Smooth muscle cell (in vitro differentiated cells): ENCODE measurements at regions not wholly inside any gene's neighbourhood (a gene's known extent, or its start where the extent isn't known, plus 50 kb on each side); places are given as distances from the start of the nearest gene placed in this dataset.

Source experiments
- DNase-seq: peaks from one replicate; lab custom pipeline; 2025; ENCODE audit not compliant: unreplicated experiment; lab: John Stamatoyannopoulos, UW
- H2AFZ ChIP-seq: fragments of 200-600 bp; sonication (generic); 2 replicates; pipeline ENCODE4 v1.6.0; 2016; ENCODE audit warnings: antibody characterized with exemption, low read depth, mild to moderate bottlenecking
- H3F3A ChIP-seq: fragments of 200-600 bp; sonication (generic); 2 replicates; pipeline ENCODE4 v1.6.0; 2017; ENCODE audit warnings: antibody characterized with exemption, low read depth
- H3K27ac ChIP-seq: fragments of 200-600 bp; sonication (generic); 2 replicates; pipeline ENCODE4 v1.5.1; 2016; ENCODE audit warnings: low read depth, mild to moderate bottlenecking
- H3K27me3 ChIP-seq: fragments of 200-600 bp; sonication (generic); 2 replicates; pipeline ENCODE4 v1.6.1; 2016; ENCODE audit warnings: low read depth, mild to moderate bottlenecking
- H3K36me3 ChIP-seq: fragments of 200-600 bp; sonication (generic); 2 replicates; pipeline ENCODE4 v1.5.1; 2016; ENCODE audit warnings: low read depth
- H3K4me1 ChIP-seq: fragments of 200-600 bp; sonication (generic); 2 replicates; pipeline ENCODE4 v1.5.1; 2016; ENCODE audit warnings: low read depth
- H3K4me2 ChIP-seq: fragments of 200-600 bp; sonication (generic); 2 replicates; pipeline ENCODE4 v1.6.0; 2016; ENCODE audit warnings: mild to moderate bottlenecking
- H3K4me3 ChIP-seq: fragments of 200-600 bp; sonication (generic); 2 replicates; pipeline ENCODE4 v1.5.1; 2016; ENCODE audit warnings: mild to moderate bottlenecking
- H3K79me2 ChIP-seq: fragments of 200-600 bp; sonication (generic); 2 replicates; pipeline ENCODE4 v1.6.0; 2016; ENCODE audit warnings: low read depth, mild to moderate bottlenecking
- H3K9ac ChIP-seq: fragments of 200-600 bp; sonication (generic); 2 replicates; pipeline ENCODE4 v1.6.0; 2016; ENCODE audit warnings: low read depth
- H3K9me3 ChIP-seq: fragments of 200-600 bp; sonication (generic); replicated peaks from 2 replicates; pipeline ENCODE4 v1.5.1; 2016; ENCODE audit warnings: low read depth
- H4K20me1 ChIP-seq: fragments of 200-600 bp; sonication (generic); 2 replicates; pipeline ENCODE4 v1.6.0; 2016; ENCODE audit warnings: low read depth
- CTCF ChIP-seq: fragments of 200-600 bp; sonication (generic); IDR thresholded peaks from 2 replicates; pipeline ENCODE4 v1.5.1; 2017; ENCODE audit warnings: borderline replicate concordance, mild to moderate bottlenecking, antibody characterized with exemption; ENCODE audit not compliant: insufficient read depth, poor library complexity, severe bottlenecking
- WGBS: methylation state at CpG from one replicate; pipeline ENCODE4 v1.1.7; 2016; ENCODE audit warnings: low lambda C conversion rate; 5-methylcytosine and 5-hydroxymethylcytosine counted together

DNA sequence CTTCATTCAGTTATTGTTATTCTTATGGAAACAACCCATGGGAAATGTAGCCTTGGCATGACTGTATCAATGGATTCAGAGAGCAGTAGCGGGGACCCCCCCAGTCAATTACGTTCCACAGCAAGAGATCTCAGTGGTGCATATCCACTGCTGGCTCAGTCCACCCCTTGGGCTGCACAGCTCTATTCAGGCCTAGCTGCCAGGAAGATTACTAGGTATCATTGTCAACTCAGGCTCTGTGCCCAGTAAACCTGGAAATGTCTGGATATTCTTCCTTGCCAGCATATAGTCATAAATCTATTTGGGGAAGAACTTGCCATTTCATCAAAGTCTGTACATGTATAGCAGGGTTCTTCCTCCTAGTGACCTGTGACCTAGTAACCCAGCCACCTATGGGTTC, 128.1 kb upstream of the CCDC54 start:
- Histone ChIP-seq H3F3A (no peaks in the 10 kb centered on the region), H4K20me1 (peaks cover 2% of the 10 kb centered on the region), H3K27ac (no peak overlapping the region), H3K27me3 (no peaks in the 10 kb centered on the region), H3K9me3 (no peaks in the 10 kb centered on the region), H3K4me3 (no peak overlapping the region), H3K79me2 (peaks cover 10% of the 10 kb centered on the region), H3K4me1 (no peaks in the 10 kb centered on the region), H3K4me2 (no peak overlapping the region), H3K9ac (no peak overlapping the region), H3K36me3 (no peaks in the 10 kb centered on the region), H2AFZ (no peak overlapping the region)
- WGBS = 100% methylated on average over 2 of the region's 2 CpGs
- DNase-seq = no peak
- TF ChIP-seq CTCF = no peak

GRCh38 chr3:107250221-107250620, 127.0 kb upstream of the CCDC54 start:
- H3K27me3 ChIP-seq = no peaks in the 10 kb centered on the region
- H3K4me2 ChIP-seq = no peak overlapping the region
- no peak overlapping the region for H3K9ac ChIP-seq
- H3K4me1 ChIP-seq = no peaks in the 10 kb centered on the region
- H3K79me2 ChIP-seq = peaks cover 3% of the 10 kb centered on the region
- TF ChIP-seq CTCF = no peak
- H3K9me3 ChIP-seq = no peaks in the 10 kb centered on the region
- H4K20me1 ChIP-seq = no peaks in the 10 kb centered on the region
- no peak overlapping the region for H3K4me3 ChIP-seq
- no peaks in the 10 kb centered on the region for H3F3A ChIP-seq
- no peak for DNase-seq
- WGBS = 97% methylated on average over 4 of the region's 4 CpGs
- H3K27ac ChIP-seq = no peak overlapping the region
- no peak overlapping the region for H2AFZ ChIP-seq
- no peaks in the 10 kb centered on the region for H3K36me3 ChIP-seq

- H4K20me1 ChIP-seq = no peaks in the 10 kb centered on the region
- H3K4me1 ChIP-seq = no peaks in the 10 kb centered on the region
- 96% methylated on average over 5 of the region's 5 CpGs for WGBS
- DNase-seq = no peak
- H3K27me3 ChIP-seq = no peaks in the 10 kb centered on the region
- no peak overlapping the region for H3K27ac ChIP-seq
- no peaks in the 10 kb centered on the region for H3K9me3 ChIP-seq
- no peaks in the 10 kb centered on the region for H3K79me2 ChIP-seq
- H3K36me3 ChIP-seq = no peaks in the 10 kb centered on the region
- H3F3A ChIP-seq = no peaks in the 10 kb centered on the region
- no peak overlapping the region for H3K9ac ChIP-seq
- no peak for TF ChIP-seq CTCF
- H3K4me2 ChIP-seq = no peak overlapping the region
- no peak overlapping the region for H2AFZ ChIP-seq
- no peak overlapping the region for H3K4me3 ChIP-seq
Observed at GRCh38 chr3:107251819-107252218, 125.4 kb upstream of the CCDC54 start.

- no peaks in the 10 kb centered on the region for H3F3A ChIP-seq
- no peaks in the 10 kb centered on the region for H3K36me3 ChIP-seq
- no peaks in the 10 kb centered on the region for H3K9me3 ChIP-seq
- no peak overlapping the region for H3K4me3 ChIP-seq
- H3K79me2 ChIP-seq = no peaks in the 10 kb centered on the region
- H3K4me2 ChIP-seq = no peak overlapping the region
- H2AFZ ChIP-seq = no peak overlapping the region
- no peaks in the 10 kb centered on the region for H4K20me1 ChIP-seq
- H3K27ac ChIP-seq = no peak overlapping the region
- WGBS = 0% methylated on average over 1 of the region's 1 CpG
- H3K27me3 ChIP-seq = no peaks in the 10 kb centered on the region
- H3K4me1 ChIP-seq = no peaks in the 10 kb centered on the region
- no peak overlapping the region for H3K9ac ChIP-seq
- DNase-seq = no peak
- TF ChIP-seq CTCF = no peak
Observed at GRCh38 chr3:107256963-107257362, 120.3 kb upstream of the CCDC54 start.
